ENCODE measurements at regions not wholly inside any gene's neighbourhood (a gene's known extent, or its start where the extent isn't known, plus 50 kb on each side); places are given as distances from the start of the nearest gene placed in this dataset.

DNA sequence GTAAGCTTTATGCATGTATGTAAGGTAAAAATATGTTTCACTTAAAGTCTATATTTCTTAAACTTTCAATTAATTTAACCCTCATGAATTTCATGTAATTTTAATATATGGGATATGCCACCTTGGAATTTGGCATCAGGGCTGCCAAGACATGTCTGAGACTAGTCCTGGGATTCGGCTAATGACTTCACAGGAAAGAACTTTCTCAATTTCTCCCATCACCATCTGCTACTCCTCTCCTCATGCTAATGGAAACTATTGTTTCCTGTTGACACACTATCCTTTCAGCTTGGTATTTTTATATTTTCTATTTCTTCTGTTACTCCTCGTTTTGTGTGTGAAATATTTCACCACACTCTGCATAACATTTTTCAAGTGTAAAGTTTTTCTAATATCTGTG is 205.9 kb downstream of the ARL4A start:
- no peaks in the 10 kb centered on the region for H3K36me3 ChIP-seq (replicated peaks in 1 of 2)
- WGBS, 4 donors = 46 to 55% (median 51%) methylated on average over 2 of the region's 2 CpGs

DNA sequence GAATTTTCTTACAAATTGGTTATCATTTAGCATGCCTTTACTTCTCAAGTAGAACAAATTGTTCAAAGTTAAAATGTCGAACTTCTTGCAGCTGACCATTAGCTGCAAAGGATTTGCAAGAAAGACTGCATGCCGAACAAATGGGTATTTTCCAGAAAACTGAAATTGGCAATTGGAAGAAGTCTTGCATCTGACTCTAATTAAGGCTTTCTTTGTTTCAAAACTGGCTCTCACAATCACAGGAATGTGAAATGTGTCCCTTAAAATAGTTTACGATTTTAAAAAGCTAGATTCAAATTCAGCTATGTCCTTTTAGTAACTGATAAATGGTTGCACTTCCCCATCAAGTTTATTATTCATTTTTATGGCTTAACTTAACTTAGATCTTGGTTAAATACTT is 207.9 kb downstream of the ARL4A start:
- intact Hi-C loops (cut with DNase I) = no loop called here
- H3K9me3 ChIP-seq (replicated peaks in 1 of 3) = no peaks in the 10 kb centered on the region
- H3K27me3 ChIP-seq = no peaks in the 10 kb centered on the region
- TF ChIP-seq, protein P1, sequence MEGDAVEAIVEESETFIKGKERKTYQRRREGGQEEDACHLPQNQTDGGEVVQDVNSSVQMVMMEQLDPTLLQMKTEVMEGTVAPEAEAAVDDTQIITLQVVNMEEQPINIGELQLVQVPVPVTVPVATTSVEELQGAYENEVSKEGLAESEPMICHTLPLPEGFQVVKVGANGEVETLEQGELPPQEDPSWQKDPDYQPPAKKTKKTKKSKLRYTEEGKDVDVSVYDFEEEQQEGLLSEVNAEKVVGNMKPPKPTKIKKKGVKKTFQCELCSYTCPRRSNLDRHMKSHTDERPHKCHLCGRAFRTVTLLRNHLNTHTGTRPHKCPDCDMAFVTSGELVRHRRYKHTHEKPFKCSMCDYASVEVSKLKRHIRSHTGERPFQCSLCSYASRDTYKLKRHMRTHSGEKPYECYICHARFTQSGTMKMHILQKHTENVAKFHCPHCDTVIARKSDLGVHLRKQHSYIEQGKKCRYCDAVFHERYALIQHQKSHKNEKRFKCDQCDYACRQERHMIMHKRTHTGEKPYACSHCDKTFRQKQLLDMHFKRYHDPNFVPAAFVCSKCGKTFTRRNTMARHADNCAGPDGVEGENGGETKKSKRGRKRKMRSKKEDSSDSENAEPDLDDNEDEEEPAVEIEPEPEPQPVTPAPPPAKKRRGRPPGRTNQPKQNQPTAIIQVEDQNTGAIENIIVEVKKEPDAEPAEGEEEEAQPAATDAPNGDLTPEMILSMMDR (IDR thresholded peaks at IDR 0.05) = no peak
- TF ChIP-seq POLR2A (IDR thresholded peaks at IDR 0.05) = no peak
- 70 to 81% (median 74%) methylated on average over 3 of the region's 3 CpGs for WGBS, 4 donors
- H3K4me3 ChIP-seq = no peak overlapping the region
- no peak for DNase-seq
- H3K4me1 ChIP-seq (replicated peaks in 1 of 2) = no peaks in the 10 kb centered on the region
- no peaks in the 10 kb centered on the region for H3K36me3 ChIP-seq (replicated peaks in 1 of 2)
- H3K27ac ChIP-seq = no peak overlapping the region

More for the DNA sequence above, 205.9 kb downstream of the ARL4A start:
- intact Hi-C loops (cut with DNase I) = no loop called here
- no peak for DNase-seq
- Histone ChIP-seq H3K27me3 (no peaks in the 10 kb centered on the region), H3K9me3 (replicated peaks in 1 of 3) (no peaks in the 10 kb centered on the region), H3K4me3 (no peak overlapping the region), H3K27ac (no peak overlapping the region), H3K4me1 (replicated peaks in 1 of 2) (no peaks in the 10 kb centered on the region)
- TF ChIP-seq, protein P1 (IDR thresholded peaks at IDR 0.05) = no peak
- TF ChIP-seq POLR2A (IDR thresholded peaks at IDR 0.05) = no peak

DNA sequence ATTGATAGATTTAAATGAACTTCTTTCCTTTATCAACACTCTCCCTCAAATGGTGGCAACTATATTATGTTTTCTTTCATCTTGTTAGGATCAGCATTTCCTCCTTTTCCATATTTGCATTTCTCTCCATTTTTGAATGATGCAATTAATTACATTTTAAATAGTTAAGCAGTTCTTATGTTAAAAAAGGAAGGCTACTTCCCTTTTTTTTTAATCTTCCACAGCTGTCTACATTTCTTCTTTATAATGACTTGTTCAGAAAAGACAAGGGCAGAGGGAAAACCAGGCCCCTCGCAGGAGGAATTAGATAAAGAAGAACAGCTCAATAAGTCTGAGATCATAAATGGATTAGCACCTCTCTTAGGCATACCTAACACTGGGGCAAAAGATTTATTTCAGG is 208.9 kb downstream of the ARL4A start:
- TF ChIP-seq, protein P1 (IDR thresholded peaks at IDR 0.05) = no peak
- no peak for TF ChIP-seq POLR2A (IDR thresholded peaks at IDR 0.05)
- 24 to 52% (median 40%) methylated on average over 1 of the region's 1 CpG for WGBS, 4 donors
- no peaks in the 10 kb centered on the region for H3K36me3 ChIP-seq (replicated peaks in 1 of 2)
- DNase-seq = no peak
- no peak overlapping the region for H3K27ac ChIP-seq
- no peaks in the 10 kb centered on the region for H3K27me3 ChIP-seq
- H3K4me3 ChIP-seq = no peak overlapping the region
- no peaks in the 10 kb centered on the region for H3K9me3 ChIP-seq (replicated peaks in 1 of 3)
- intact Hi-C loops (cut with DNase I) = no loop called here
- H3K4me1 ChIP-seq (replicated peaks in 1 of 2) = no peaks in the 10 kb centered on the region

DNA sequence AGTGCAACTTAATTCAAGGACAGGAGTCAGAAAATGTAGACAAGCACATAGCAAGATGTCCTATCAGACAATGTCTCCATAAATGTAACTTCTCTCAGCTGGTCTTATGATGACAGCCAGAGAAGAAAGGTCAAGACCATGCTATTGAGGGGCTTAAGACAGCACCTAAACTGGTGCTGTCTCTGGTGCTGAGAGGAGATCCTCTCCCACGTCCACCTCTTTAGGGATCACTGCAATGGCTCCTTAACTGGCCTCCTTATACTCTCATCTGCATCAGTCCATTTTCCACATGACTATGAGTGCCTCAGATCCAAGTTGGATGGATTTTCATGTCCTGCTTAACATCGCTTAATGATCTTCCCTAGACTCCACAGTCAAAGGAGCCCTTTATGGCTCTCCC is 210.6 kb downstream of the ARL4A start:
- no peak for DNase-seq
- no peak overlapping the region for H3K4me3 ChIP-seq
- intact Hi-C loops (cut with DNase I) = no loop called here
- no peak for TF ChIP-seq POLR2A (IDR thresholded peaks at IDR 0.05)
- TF ChIP-seq, protein P1 (IDR thresholded peaks at IDR 0.05) = no peak
- H3K9me3 ChIP-seq (replicated peaks in 1 of 3) = no peaks in the 10 kb centered on the region
- no peaks in the 10 kb centered on the region for H3K27me3 ChIP-seq
- no peaks in the 10 kb centered on the region for H3K36me3 ChIP-seq (replicated peaks in 1 of 2)
- 76 to 86% (median 81%) methylated on average over 2 of the region's 2 CpGs for WGBS, 4 donors
- H3K4me1 ChIP-seq (replicated peaks in 1 of 2) = no peaks in the 10 kb centered on the region
- no peak overlapping the region for H3K27ac ChIP-seq
